ENCODE measurements at regions not wholly inside any gene's neighbourhood (a gene's known extent, or its start where the extent isn't known, plus 50 kb on each side); places are given as distances from the start of the nearest gene placed in this dataset.

GRCh38 chr15:89395996-89396395 is 61.4 kb upstream of the POLG start:
- TF ChIP-seq, protein P1, sequence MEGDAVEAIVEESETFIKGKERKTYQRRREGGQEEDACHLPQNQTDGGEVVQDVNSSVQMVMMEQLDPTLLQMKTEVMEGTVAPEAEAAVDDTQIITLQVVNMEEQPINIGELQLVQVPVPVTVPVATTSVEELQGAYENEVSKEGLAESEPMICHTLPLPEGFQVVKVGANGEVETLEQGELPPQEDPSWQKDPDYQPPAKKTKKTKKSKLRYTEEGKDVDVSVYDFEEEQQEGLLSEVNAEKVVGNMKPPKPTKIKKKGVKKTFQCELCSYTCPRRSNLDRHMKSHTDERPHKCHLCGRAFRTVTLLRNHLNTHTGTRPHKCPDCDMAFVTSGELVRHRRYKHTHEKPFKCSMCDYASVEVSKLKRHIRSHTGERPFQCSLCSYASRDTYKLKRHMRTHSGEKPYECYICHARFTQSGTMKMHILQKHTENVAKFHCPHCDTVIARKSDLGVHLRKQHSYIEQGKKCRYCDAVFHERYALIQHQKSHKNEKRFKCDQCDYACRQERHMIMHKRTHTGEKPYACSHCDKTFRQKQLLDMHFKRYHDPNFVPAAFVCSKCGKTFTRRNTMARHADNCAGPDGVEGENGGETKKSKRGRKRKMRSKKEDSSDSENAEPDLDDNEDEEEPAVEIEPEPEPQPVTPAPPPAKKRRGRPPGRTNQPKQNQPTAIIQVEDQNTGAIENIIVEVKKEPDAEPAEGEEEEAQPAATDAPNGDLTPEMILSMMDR (IDR thresholded peaks at IDR 0.05; ENCODE audit: low read depth, low read length), result no peak
- no peak for TF ChIP-seq EZH2phosphoT487 (IDR thresholded peaks at IDR 0.05; ENCODE audit: low read depth)

All from OCI-LY3 (cell line).